ENCODE measurements at regions not wholly inside any gene's neighbourhood (a gene's known extent, or its start where the extent isn't known, plus 50 kb on each side); places are given as distances from the start of the nearest gene placed in this dataset.

GRCh38 chr14:38022775-38023174, 184.9 kb upstream of the SSTR1 start:
- intact Hi-C loops (cut with DNase I) = no loop called here
- TF ChIP-seq POLR2A (IDR thresholded peaks at IDR 0.05) (no peak), EP300 (IDR thresholded peaks at IDR 0.05) (no peak), CTCF (IDR thresholded peaks at IDR 0.05) (no peak)
- Histone ChIP-seq H3K4me1 (ENCODE audit: insufficient read depth) (no peaks in the 10 kb centered on the region), H3K4me3 (no peak overlapping the region), H3K36me3 (no peaks in the 10 kb centered on the region), H3K27ac (no peak overlapping the region), H3K9me3 (no peaks in the 10 kb centered on the region), H3K27me3 (no peaks in the 10 kb centered on the region)
- WGBS, 3 donors = 71 to 84% (median 74%) methylated on average over 3 of the region's 3 CpGs
- no peak for DNase-seq

GRCh38 chr14:38038171-38038570, 169.5 kb upstream of the SSTR1 start:
- Histone ChIP-seq H3K4me1 (ENCODE audit: insufficient read depth) (no peaks in the 10 kb centered on the region), H3K36me3 (no peaks in the 10 kb centered on the region), H3K4me3 (no peak overlapping the region), H3K27ac (no peak overlapping the region), H3K27me3 (no peaks in the 10 kb centered on the region), H3K9me3 (no peaks in the 10 kb centered on the region)
- TF ChIP-seq POLR2A (IDR thresholded peaks at IDR 0.05) = no peak
- no peak for TF ChIP-seq EP300 (IDR thresholded peaks at IDR 0.05)
- intact Hi-C loops (cut with DNase I) = no loop called here
- no peak for DNase-seq
- 62 to 69% (median 65%) methylated on average over 3 of the region's 3 CpGs for WGBS, 3 donors

GRCh38 chr14:38038986-38039385, 168.7 kb upstream of the SSTR1 start:
- Histone ChIP-seq H3K36me3 (no peaks in the 10 kb centered on the region), H3K4me3 (no peak overlapping the region), H3K4me1 (ENCODE audit: insufficient read depth) (no peaks in the 10 kb centered on the region), H3K9me3 (no peaks in the 10 kb centered on the region), H3K27ac (no peak overlapping the region), H3K27me3 (no peaks in the 10 kb centered on the region)
- TF ChIP-seq EP300 (IDR thresholded peaks at IDR 0.05) (no peak), CTCF (IDR thresholded peaks at IDR 0.05) (no peak), POLR2A (IDR thresholded peaks at IDR 0.05) (no peak)
- WGBS, 3 donors = 47 to 57% (median 49%) methylated on average over 5 of the region's 5 CpGs
- no peak for DNase-seq
- intact Hi-C loops (cut with DNase I) = no loop called here

GRCh38 chr14:38039496-38039895, 168.2 kb upstream of the SSTR1 start:
- Histone ChIP-seq H3K4me1 (ENCODE audit: insufficient read depth) (no peaks in the 10 kb centered on the region), H3K9me3 (no peaks in the 10 kb centered on the region), H3K27me3 (no peaks in the 10 kb centered on the region), H3K36me3 (no peaks in the 10 kb centered on the region), H3K27ac (no peak overlapping the region), H3K4me3 (no peak overlapping the region)
- TF ChIP-seq POLR2A (IDR thresholded peaks at IDR 0.05) (no peak), EP300 (IDR thresholded peaks at IDR 0.05) (no peak), CTCF (IDR thresholded peaks at IDR 0.05) (no peak)
- DNase-seq = no peak
- 67 to 72% (median 68%) methylated on average over 2 of the region's 2 CpGs for WGBS, 3 donors
- intact Hi-C loops (cut with DNase I) = no loop called here

GRCh38 chr14:38040411-38040810, 167.3 kb upstream of the SSTR1 start:
- no peak for DNase-seq
- H3K27ac ChIP-seq = no peak overlapping the region
- no peaks in the 10 kb centered on the region for H3K4me1 ChIP-seq (ENCODE audit: insufficient read depth)
- TF ChIP-seq POLR2A (IDR thresholded peaks at IDR 0.05) (no peak), EP300 (IDR thresholded peaks at IDR 0.05) (no peak), CTCF (IDR thresholded peaks at IDR 0.05) (no peak)
- no peaks in the 10 kb centered on the region for H3K27me3 ChIP-seq
- no peak overlapping the region for H3K4me3 ChIP-seq
- H3K9me3 ChIP-seq = no peaks in the 10 kb centered on the region
- intact Hi-C loops (cut with DNase I) = no loop called here
- WGBS, 3 donors = 71 to 81% (median 78%) methylated on average over 1 of the region's 1 CpG
- no peaks in the 10 kb centered on the region for H3K36me3 ChIP-seq

Measured in ovary (tissue), 7 donors.